H1 (cell line): ENCODE measurements at regions not wholly inside any gene's neighbourhood (a gene's known extent, or its start where the extent isn't known, plus 50 kb on each side); places are given as distances from the start of the nearest gene placed in this dataset.
A peak's percentile ranks its signal among the peaks of the same experiment; 100 is the strongest.

Source experiments
- CTCF ChIA-PET: fragments of 300-600 bp; sonication (Branson Sonifier 250); formaldehyde crosslinking; loops from one replicate; lab custom pipeline; 2021; ENCODE audit not compliant: partially characterized antibody; lab: Charles Lee
- POLR2A ChIA-PET: fragments of 300-600 bp; sonication (Branson Sonifier 250); formaldehyde crosslinking; loops from one replicate; lab custom pipeline; 2021; ENCODE audit warnings: inconsistent platforms; ENCODE audit not compliant: partially characterized antibody; lab: Charles Lee
- DNase-seq, 2 experiments: peaks; one replicate each; pipeline versions ENCODE4 v3.0.0 to v3.0.0-alpha.2; 2010 to 2022; ENCODE audit warnings: low spot score in 2 of 2, low read depth in 1 of 2, mixed read lengths in 1 of 2
- FAIRE-seq: peaks from 2 replicates; lab custom pipeline; 2011; peaks lifted over from hg19 to GRCh38; lab: Jason Lieb, UNC
- H2AFZ ChIP-seq: 2 replicates; pipeline ENCODE4 v1.8.1; 2012; ENCODE audit warnings: low read length, inconsistent platforms
- H2AK5ac ChIP-seq: 2 replicates; pipeline ENCODE4 v1.6.1; 2013; ENCODE audit warnings: low read depth, low read length
- H2BK120ac ChIP-seq: replicated peaks from 2 replicates; pipeline ENCODE3; 2013; ENCODE audit warnings: low read depth, low read length, inconsistent platforms
- H2BK12ac ChIP-seq: 2 replicates; pipeline ENCODE4 v1.6.1; 2013; ENCODE audit warnings: low read depth, low read length
- H2BK15ac ChIP-seq: 2 replicates; pipeline ENCODE4 v1.6.1; 2013; ENCODE audit warnings: low read length
- H2BK20ac ChIP-seq: 2 replicates; pipeline ENCODE4 v1.6.1; 2013; ENCODE audit warnings: low read length
- H2BK5ac ChIP-seq: 2 replicates; pipeline ENCODE4 v1.6.1; 2013; ENCODE audit warnings: low read depth, low read length
- H3K14ac ChIP-seq: 2 replicates; pipeline ENCODE4 v1.6.1; 2013; ENCODE audit warnings: inconsistent platforms; ENCODE audit not compliant: insufficient read length
- H3K18ac ChIP-seq: 2 replicates; pipeline ENCODE4 v1.6.1; 2013; ENCODE audit warnings: low read length; ENCODE audit errors: extremely low read depth
- H3K23ac ChIP-seq: 2 replicates; pipeline ENCODE4 v1.6.1; 2013; ENCODE audit warnings: inconsistent platforms; ENCODE audit not compliant: insufficient read length
- H3K23me2 ChIP-seq: 2 replicates; pipeline ENCODE4 v1.6.1; 2013; ENCODE audit warnings: low read depth, low read length
- H3K27ac ChIP-seq: 2 replicates; pipeline ENCODE4 v1.6.1; 2011; ENCODE audit warnings: low read depth, low read length, inconsistent platforms
- H3K27me3 ChIP-seq, 4 experiments: replicated peaks in 1 of 4; 1 replicate in 1 of 4; 2 replicates in 3 of 4; pipeline versions ENCODE4 v1.6.1 to v1.8.1; 2011 to 2013; ENCODE audit warnings: low read length in 3 of 4, mild to moderate bottlenecking in 3 of 4, inconsistent platforms in 2 of 4, mixed read lengths in 2 of 4, moderate library complexity in 1 of 4; ENCODE audit not compliant: control insufficient read depth in 3 of 4, insufficient read depth in 3 of 4; ENCODE audit errors: extremely low read depth in 1 of 4
- H3K36me3 ChIP-seq, 4 experiments: 2 replicates each; pipeline versions ENCODE4 v1.6.1 to v1.8.1; 2011 to 2013; ENCODE audit warnings: mild to moderate bottlenecking in 4 of 4, low read length in 3 of 4, moderate library complexity in 2 of 4, control low read depth in 1 of 4, inconsistent platforms in 1 of 4; ENCODE audit not compliant: insufficient read depth in 4 of 4, control insufficient read depth in 2 of 4
- H3K4ac ChIP-seq: replicated peaks from 2 replicates; pipeline ENCODE3; 2013; ENCODE audit warnings: low read length, low read depth, mixed read lengths, inconsistent platforms; ENCODE audit not compliant: insufficient read length
- H3K4me1 ChIP-seq, 4 experiments: replicated peaks in 1 of 4; 1 replicate in 1 of 4; 2 replicates in 3 of 4; pipeline versions ENCODE4 v1.6.1 to v1.8.1; 2011 to 2013; ENCODE audit warnings: low read length in 3 of 4, inconsistent platforms in 2 of 4, mixed read lengths in 1 of 4; ENCODE audit not compliant: insufficient read depth in 4 of 4, control insufficient read depth in 3 of 4
- H3K4me2 ChIP-seq, 2 experiments: 2 replicates each; pipeline versions ENCODE4 v1.6.1 to v1.8.1; 2011 to 2013; ENCODE audit warnings: low read depth in 2 of 2, low read length in 2 of 2, control low read depth in 1 of 2, inconsistent platforms in 1 of 2, mild to moderate bottlenecking in 1 of 2; ENCODE audit not compliant: insufficient read depth in 1 of 2
- H3K4me3 ChIP-seq, 4 experiments: fragments of 200-600, 300-600 bp in 1 of 4; sonication (generic), shearing (Covaris generic), sonication (Bioruptor Twin) in 1 of 4; 2 replicates each; pipeline versions ENCODE4 v1.5.1 to v1.8.1; 2011 to 2016; ENCODE audit warnings: low read length in 4 of 4, low read depth in 3 of 4, control low read depth in 2 of 4, inconsistent platforms in 2 of 4, mild to moderate bottlenecking in 2 of 4, mixed read lengths in 1 of 4, moderate library complexity in 1 of 4; ENCODE audit not compliant: insufficient read depth in 2 of 4; ENCODE audit errors: extremely low read depth in 1 of 4
- H3K56ac ChIP-seq: replicated peaks from 2 replicates; pipeline ENCODE3; 2013; ENCODE audit warnings: low read depth, mild to moderate bottlenecking, mixed read lengths, low read length, inconsistent platforms; ENCODE audit not compliant: insufficient read length
- H3K79me1 ChIP-seq: 2 replicates; pipeline ENCODE4 v1.6.1; 2013; ENCODE audit warnings: low read depth, low read length, control low read depth
- H3K79me2 ChIP-seq, 2 experiments: 2 replicates each; pipeline versions ENCODE4 v1.6.1 to v1.8.1; 2012 to 2013; ENCODE audit warnings: low read length in 2 of 2, mild to moderate bottlenecking in 2 of 2, inconsistent platforms in 1 of 2; ENCODE audit not compliant: insufficient read depth in 2 of 2, control insufficient read depth in 1 of 2
- H3K9ac ChIP-seq, 4 experiments: replicated peaks in 1 of 4; 1 replicate in 1 of 4; 2 replicates in 3 of 4; pipeline versions ENCODE4 v1.6.1 to v1.8.1; 2011 to 2013; ENCODE audit warnings: low read depth in 3 of 4, low read length in 3 of 4, control low read depth in 2 of 4, mild to moderate bottlenecking in 2 of 4, moderate library complexity in 2 of 4, inconsistent platforms in 1 of 4; ENCODE audit errors: extremely low read depth in 1 of 4
- H3K9me3 ChIP-seq, 2 experiments: 2 replicates each; pipeline versions ENCODE4 v1.6.1 to v1.8.1; 2012 to 2013; ENCODE audit warnings: mild to moderate bottlenecking in 2 of 2, moderate library complexity in 2 of 2, control low read depth in 1 of 2, inconsistent platforms in 1 of 2, low read depth in 1 of 2, low read length in 1 of 2, mixed read lengths in 1 of 2; ENCODE audit not compliant: insufficient read depth in 2 of 2
- H4K20me1 ChIP-seq, 2 experiments: replicated peaks in 1 of 2; 2 replicates each; pipeline versions ENCODE3 to v1.8.1; 2011 to 2013; ENCODE audit warnings: inconsistent platforms in 2 of 2, low read length in 2 of 2, mild to moderate bottlenecking in 1 of 2; ENCODE audit not compliant: insufficient read depth in 2 of 2, control insufficient read depth in 1 of 2
- H4K5ac ChIP-seq: 2 replicates; pipeline ENCODE4 v1.6.1; 2013; ENCODE audit warnings: low read length, low read depth, mixed read lengths, inconsistent platforms; ENCODE audit not compliant: insufficient read length
- H4K8ac ChIP-seq: 2 replicates; pipeline ENCODE4 v1.8.0; 2013; ENCODE audit warnings: mild to moderate bottlenecking, moderate library complexity, low read length, inconsistent platforms; ENCODE audit not compliant: insufficient read depth; ENCODE audit errors: extremely low read depth
- H4K91ac ChIP-seq: replicated peaks from 2 replicates; pipeline ENCODE3; 2013; ENCODE audit warnings: low read length, mixed read lengths, inconsistent platforms; ENCODE audit not compliant: insufficient read length
- ATF3 ChIP-seq: IDR thresholded peaks from 2 replicates; pipeline ENCODE4 v1.6.1; 2011; ENCODE audit warnings: low read depth, mild to moderate bottlenecking, low read length; ENCODE audit not compliant: insufficient read depth
- BACH1 ChIP-seq: IDR thresholded peaks from 2 replicates; pipeline ENCODE4 v1.6.1; 2012; ENCODE audit warnings: low read length, improper control_type of control experiment
- CBX5 ChIP-seq: fragments of 300-800, 300-1000 bp; sonication (generic); IDR thresholded peaks from 2 replicates; pipeline ENCODE4 v1.7.1; 2016; ENCODE audit warnings: antibody characterized with exemption, low read length, low read depth
- CTCF ChIP-seq, 3 experiments: IDR thresholded peaks; 1 replicate in 2 of 3; 2 replicates in 1 of 3; pipeline versions ENCODE4 v1.5.1 to v1.6.1; 2011; ENCODE audit warnings: low read length in 3 of 3, mild to moderate bottlenecking in 3 of 3, inconsistent platforms in 2 of 3, low read depth in 1 of 3, moderate library complexity in 1 of 3; ENCODE audit not compliant: insufficient read depth in 1 of 3; ENCODE audit errors: control extremely low read depth in 1 of 3
- E2F6 ChIP-seq: IDR thresholded peaks from 2 replicates; pipeline ENCODE4 v1.6.1; 2012; ENCODE audit warnings: inconsistent platforms
- FOSL1 ChIP-seq: IDR thresholded peaks from 2 replicates; pipeline ENCODE4 v1.6.1; 2011; ENCODE audit warnings: mild to moderate bottlenecking, low read depth, low read length, moderate library complexity; ENCODE audit not compliant: insufficient read depth
- RBBP5 ChIP-seq: IDR thresholded peaks from 2 replicates; pipeline ENCODE4 v1.7.1; 2012; ENCODE audit warnings: low read depth, mild to moderate bottlenecking, inconsistent platforms, low read length, moderate library complexity, borderline replicate concordance
- SAP30 ChIP-seq: fragments of 300-600 bp; sonication (generic); IDR thresholded peaks from 2 replicates; pipeline ENCODE4 v1.7.1; 2012; ENCODE audit warnings: low read length, moderate library complexity, mild to moderate bottlenecking, inconsistent platforms; ENCODE audit not compliant: insufficient read depth, insufficient replicate concordance
- SIX5 ChIP-seq: IDR thresholded peaks from 2 replicates; pipeline ENCODE4 v1.6.1; 2011; ENCODE audit warnings: mild to moderate bottlenecking, low read depth, low read length
- WGBS, 2 experiments: shearing (Covaris generic) in 1 of 2; methylation state at CpG; one replicate each; pipeline versions ENCODE4 v1.1.6 to v1.1.7; 2013 to 2015; ENCODE audit warnings: low lambda C conversion rate in 2 of 2, mixed read lengths in 2 of 2, inconsistent platforms in 1 of 2, low coverage in 1 of 2, missing lambda C conversion rate in 1 of 2; ENCODE audit not compliant: insufficient replicate concordance in 2 of 2, insufficient coverage in 1 of 2, insufficient read length in 1 of 2; ENCODE audit errors: extremely low coverage in 1 of 2, missing lambda C conversion rate in 1 of 2; 5-methylcytosine and 5-hydroxymethylcytosine counted together

GRCh38 chr11:15651816-15652215 lies 537.1 kb downstream of the INSC start:
- FAIRE-seq (no peak), DNase-seq (peak in 1 of 2 experiments; percentile 46)
- Histone ChIP-seq H3K79me2 (no peaks in the 10 kb centered on the region), H4K8ac (no peak overlapping the region), H3K56ac (no peak overlapping the region), H2BK12ac (no peak overlapping the region), H2BK15ac (no peak overlapping the region), H2AFZ (0 out of 2 replicates have a peak overlapping the region, but pooled peaks have one; percentile 37), H3K9me3 (no peaks in the 10 kb centered on the region), H3K9ac (no peak overlapping the region), H3K27ac (no peak overlapping the region), H3K4ac (no peak overlapping the region), H3K27me3 (peaks cover 0 to 4% (median 0%) of the 10 kb centered on the region in 4 experiments; a peak in 1 of 7 replicates), H4K20me1 (no peaks in the 10 kb centered on the region), H3K4me2 (no peak overlapping the region; a peak in 1 of 4 replicates), H3K18ac (no peak overlapping the region; the same call in 1 of the 2 replicates), H3K14ac (no peak overlapping the region), H3K4me3 (no peak overlapping the region), H3K4me1 (peaks cover 3 to 13% (median 4%) of the 10 kb centered on the region in 4 experiments), H3K23me2 (no peaks in the 10 kb centered on the region; the same call in 1 of the 2 replicates), H3K79me1 (no peaks in the 10 kb centered on the region), H2BK5ac (no peak overlapping the region), H3K23ac (no peak overlapping the region), H2BK120ac (no peak overlapping the region), H2BK20ac (no peak overlapping the region), H4K5ac (no peak overlapping the region), H4K91ac (no peak overlapping the region), H3K36me3 (no peaks in the 10 kb centered on the region), H2AK5ac (no peak overlapping the region)
- CTCF ChIA-PET = interaction anchor here (0.9 to 2.8 kb wide), 4 partner anchors 22 to 355 kb away, joined by 3 to 12 read pairs (median 4); no protein-coding TSS in a partner anchor
- POLR2A ChIA-PET = no interaction called here
- TF ChIP-seq FOSL1 = no peak
- no peak for TF ChIP-seq CTCF (IDR thresholded peaks at IDR 0.05; ENCODE audit: control extremely low read depth in 1 of 3, insufficient read depth in 1 of 3, low read depth in 1 of 3, low read length in 3 of 3)
- TF ChIP-seq ATF3 = no peak
- no peak for TF ChIP-seq CBX5
- TF ChIP-seq SIX5 = no peak
- TF ChIP-seq RBBP5 = no peak
- TF ChIP-seq BACH1 = no peak
- no peak for TF ChIP-seq E2F6
- TF ChIP-seq SAP30 = no peak
- 82% methylated on average over 11 of the region's 11 CpGs; no CpG with 5 or more reads in 1 of the 2 experiments for WGBS, 2 experiments
